Lower leg skin (tissue), 4 donors: ENCODE measurements at regions not wholly inside any gene's neighbourhood (a gene's known extent, or its start where the extent isn't known, plus 50 kb on each side); places are given as distances from the start of the nearest gene placed in this dataset.

Source experiments
- DNase-seq, 2 donors: peaks; one replicate each; pipeline ENCODE4 v3.0.0-alpha.2; 2019; ENCODE audit warnings: low spot score in 2 of 2
- H3K4me3 ChIP-seq: fragments of 200-600 bp; sonication (generic); 2 replicates; pipeline ENCODE4 v1.5.1; 2017; ENCODE audit warnings: mild to moderate bottlenecking, low read depth; ENCODE audit not compliant: poor library complexity, severe bottlenecking
- POLR2A ChIP-seq, 2 donors: fragments of 450-650 bp; IDR thresholded peaks; one replicate each; pipeline ENCODE4 v1.6.1; 2016 to 2017; ENCODE audit warnings: antibody characterized with exemption in 2 of 2, mild to moderate bottlenecking in 1 of 2, moderate library complexity in 1 of 2
- WGBS, 2 donors: methylation state at CpG; one replicate each; pipeline ENCODE4 v1.1.5; 2018; 5-methylcytosine and 5-hydroxymethylcytosine counted together
- intact Hi-C: fragments of 100-400 bp; cut with DNase I; formaldehyde crosslinking; loops from one replicate; pipeline ENCODE4 v1.15.0; 2023; ENCODE audit warnings: low total_unique reads
- TF ChIP-seq, protein P1 (sequence below), 3 donors: fragments of 450-650 bp; IDR thresholded peaks; one replicate each; pipeline ENCODE4 v1.5.1; 2016; ENCODE audit warnings: antibody characterized with exemption in 3 of 3, mild to moderate bottlenecking in 3 of 3, moderate library complexity in 2 of 3

DNA sequence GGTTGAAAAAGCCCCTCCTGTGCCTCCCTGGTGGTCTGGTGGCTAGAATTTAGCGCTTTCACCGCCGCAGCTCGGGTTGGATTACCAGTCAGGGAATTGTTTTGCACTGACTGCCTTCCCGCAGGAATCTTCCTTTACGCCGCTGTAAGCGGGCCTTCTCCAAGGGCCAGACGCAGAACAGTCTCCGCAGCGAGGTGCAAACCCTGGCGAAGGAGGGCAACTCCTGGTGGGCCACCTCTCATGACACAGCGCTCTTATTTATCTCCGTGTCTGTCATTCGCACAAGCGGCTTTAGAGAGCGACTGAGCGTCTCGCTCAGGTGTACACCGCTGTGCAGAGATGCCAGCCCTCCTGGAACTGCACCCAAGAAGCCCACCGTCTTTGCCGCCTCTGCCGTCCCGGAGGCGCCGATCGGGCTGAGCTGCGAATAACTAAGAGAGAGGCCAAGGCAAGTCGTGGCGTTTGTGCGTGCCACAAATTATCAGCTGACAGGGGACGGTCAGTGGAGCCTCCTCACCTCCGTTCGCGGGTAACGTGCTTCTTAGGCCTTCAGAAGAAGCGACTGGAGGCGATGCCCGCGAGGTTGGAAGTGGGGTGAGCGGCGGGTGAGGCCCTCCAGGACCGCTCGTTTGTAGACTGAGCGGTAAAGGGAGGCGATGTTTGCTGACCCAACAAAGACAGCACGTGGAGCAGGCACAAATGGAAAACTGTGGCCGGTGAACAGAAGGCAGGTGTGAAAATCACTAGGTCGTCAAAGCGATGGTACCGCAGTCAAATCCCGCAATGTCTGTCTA is 93.5 kb downstream of the PRKAB2 start:
- intact Hi-C loops = no loop called here
- WGBS, 2 donors = 10 to 21% methylated on average over 51 of the region's 52 CpGs
- no peak overlapping the region for H3K4me3 ChIP-seq
- TF ChIP-seq POLR2A (IDR thresholded peaks at IDR 0.05) = no peak
- TF ChIP-seq, protein P1, sequence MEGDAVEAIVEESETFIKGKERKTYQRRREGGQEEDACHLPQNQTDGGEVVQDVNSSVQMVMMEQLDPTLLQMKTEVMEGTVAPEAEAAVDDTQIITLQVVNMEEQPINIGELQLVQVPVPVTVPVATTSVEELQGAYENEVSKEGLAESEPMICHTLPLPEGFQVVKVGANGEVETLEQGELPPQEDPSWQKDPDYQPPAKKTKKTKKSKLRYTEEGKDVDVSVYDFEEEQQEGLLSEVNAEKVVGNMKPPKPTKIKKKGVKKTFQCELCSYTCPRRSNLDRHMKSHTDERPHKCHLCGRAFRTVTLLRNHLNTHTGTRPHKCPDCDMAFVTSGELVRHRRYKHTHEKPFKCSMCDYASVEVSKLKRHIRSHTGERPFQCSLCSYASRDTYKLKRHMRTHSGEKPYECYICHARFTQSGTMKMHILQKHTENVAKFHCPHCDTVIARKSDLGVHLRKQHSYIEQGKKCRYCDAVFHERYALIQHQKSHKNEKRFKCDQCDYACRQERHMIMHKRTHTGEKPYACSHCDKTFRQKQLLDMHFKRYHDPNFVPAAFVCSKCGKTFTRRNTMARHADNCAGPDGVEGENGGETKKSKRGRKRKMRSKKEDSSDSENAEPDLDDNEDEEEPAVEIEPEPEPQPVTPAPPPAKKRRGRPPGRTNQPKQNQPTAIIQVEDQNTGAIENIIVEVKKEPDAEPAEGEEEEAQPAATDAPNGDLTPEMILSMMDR (IDR thresholded peaks at IDR 0.05) = no peak
- no peak for DNase-seq

DNA sequence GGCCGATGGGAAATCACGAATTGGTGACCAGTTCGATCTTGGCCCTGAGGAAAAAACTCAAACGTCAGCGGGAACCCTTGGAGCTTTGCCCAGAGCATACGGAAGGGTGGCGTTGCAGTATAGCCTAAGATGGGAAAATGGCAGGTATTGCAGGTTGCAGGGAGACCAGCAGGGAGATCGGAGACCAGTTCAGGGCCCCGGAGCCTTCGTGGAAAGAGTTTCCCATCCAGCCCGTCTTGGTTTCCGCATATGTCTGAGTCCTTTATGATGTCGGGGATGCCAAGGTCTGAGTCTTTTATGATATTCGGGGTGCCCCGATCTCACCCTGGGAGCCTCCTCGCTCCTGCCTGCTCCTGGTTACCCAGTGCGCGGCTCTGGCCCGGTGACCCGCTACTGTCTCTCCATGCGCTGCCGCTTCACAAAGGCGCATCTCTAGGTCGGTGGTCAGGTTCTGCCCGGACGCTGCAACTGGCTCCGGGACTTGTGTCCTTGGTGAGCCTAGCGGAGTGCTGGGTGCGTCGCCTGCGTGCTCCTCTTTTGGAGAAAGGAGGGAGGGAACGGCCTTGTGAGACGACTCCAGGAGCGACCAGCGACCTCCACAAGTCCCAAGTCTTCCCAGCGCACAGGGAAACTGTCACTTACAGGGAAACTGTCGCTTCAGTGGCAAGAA is 94.2 kb downstream of the PRKAB2 start:
- TF ChIP-seq, protein P1 (IDR thresholded peaks at IDR 0.05) = no peak
- no peak for TF ChIP-seq POLR2A (IDR thresholded peaks at IDR 0.05)
- no peak for DNase-seq
- 13 to 19% methylated on average over 29 to 35 of the region's 37 CpGs for WGBS, 2 donors
- no peak overlapping the region for H3K4me3 ChIP-seq
- intact Hi-C loops = no loop called here

- H3K4me3 ChIP-seq = no peak overlapping the region
- intact Hi-C loops = no loop called here
- TF ChIP-seq POLR2A (IDR thresholded peaks at IDR 0.05) = no peak
- TF ChIP-seq, protein P1 (IDR thresholded peaks at IDR 0.05) = no peak
- no peak for DNase-seq
- WGBS, 2 donors = 16% methylated on average over 18 to 20 of the region's 20 CpGs
Observed at GRCh38 chr1:147077523-147077922, 94.7 kb downstream of the PRKAB2 start.

- H3K4me3 ChIP-seq = no peak overlapping the region
- intact Hi-C loops = no loop called here
- no peak for TF ChIP-seq POLR2A (IDR thresholded peaks at IDR 0.05)
- TF ChIP-seq, protein P1 (IDR thresholded peaks at IDR 0.05) = no peak
- DNase-seq = no peak
- 10 to 29% methylated on average over 18 to 28 of the region's 28 CpGs for WGBS, 2 donors
Observed at GRCh38 chr1:147077081-147077480, 95.2 kb downstream of the PRKAB2 start.

- intact Hi-C loops = no loop called here
- H3K4me3 ChIP-seq = no peak overlapping the region
- TF ChIP-seq, protein P1 (IDR thresholded peaks at IDR 0.05) = no peak
- no peak for TF ChIP-seq POLR2A (IDR thresholded peaks at IDR 0.05)
- 66 to 76% methylated on average over 7 of the region's 7 CpGs for whole genome bisulfite sequencing, 2 donors
- no peak for DNase-seq
Observed at GRCh38 chr1:147076442-147076841, 95.8 kb downstream of the PRKAB2 start.
